Retinal pigment epithelial cell (primary cell): ENCODE measurements at regions not wholly inside any gene's neighbourhood (a gene's known extent, or its start where the extent isn't known, plus 50 kb on each side); places are given as distances from the start of the nearest gene placed in this dataset.

Experiments
- DNase-seq: peaks from one replicate; pipeline ENCODE4 v3.0.0-alpha.2; 2010; ENCODE audit warnings: low read depth
- H3K4me3 ChIP-seq: 2 replicates; pipeline ENCODE4 v1.5.1; 2011; ENCODE audit warnings: mild to moderate bottlenecking, low read length, control low read depth, moderate library complexity
- TF ChIP-seq, protein P1 (sequence below): conservative IDR thresholded peaks from 2 replicates; pipeline ENCODE4 v1.5.1; 2011; ENCODE audit warnings: low read depth, low read length, control low read depth, inconsistent platforms

DNA sequence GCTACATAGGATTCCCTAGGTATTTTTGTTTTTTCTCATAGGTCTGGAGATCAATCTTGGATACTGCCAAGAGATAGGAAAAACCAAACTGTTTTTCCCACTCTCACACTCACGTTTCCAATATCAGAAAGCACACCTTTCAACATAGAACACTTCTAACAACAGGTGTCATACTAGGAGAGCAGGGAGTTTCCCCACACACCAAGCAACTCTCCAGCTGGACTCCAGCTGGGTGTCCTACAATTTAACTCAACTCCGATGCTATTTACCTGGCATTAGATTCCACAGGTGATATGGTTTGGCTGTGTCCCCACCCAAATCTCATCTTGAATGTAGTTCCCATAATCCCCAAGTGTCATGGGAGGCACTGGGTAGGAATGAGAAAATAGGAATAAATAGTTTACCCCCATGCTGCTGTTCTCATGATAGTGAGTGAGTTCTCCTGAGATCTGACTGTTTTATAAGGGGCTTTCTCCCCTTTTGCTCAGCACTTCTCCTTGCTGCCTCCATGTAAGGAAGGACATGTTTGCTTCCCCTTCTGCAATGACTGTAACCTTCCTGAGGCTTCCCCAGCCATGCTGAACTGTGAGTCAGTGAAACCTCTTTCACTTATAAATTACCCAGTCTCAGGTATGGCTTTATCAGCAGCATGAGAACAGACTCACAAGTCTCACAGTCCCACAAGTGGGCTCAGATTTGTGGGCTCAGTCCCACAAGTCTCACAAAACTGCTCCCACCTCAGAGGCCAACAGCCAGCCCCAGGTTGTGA is 354.5 kb upstream of the THBS1 start:
- TF ChIP-seq, protein P1, sequence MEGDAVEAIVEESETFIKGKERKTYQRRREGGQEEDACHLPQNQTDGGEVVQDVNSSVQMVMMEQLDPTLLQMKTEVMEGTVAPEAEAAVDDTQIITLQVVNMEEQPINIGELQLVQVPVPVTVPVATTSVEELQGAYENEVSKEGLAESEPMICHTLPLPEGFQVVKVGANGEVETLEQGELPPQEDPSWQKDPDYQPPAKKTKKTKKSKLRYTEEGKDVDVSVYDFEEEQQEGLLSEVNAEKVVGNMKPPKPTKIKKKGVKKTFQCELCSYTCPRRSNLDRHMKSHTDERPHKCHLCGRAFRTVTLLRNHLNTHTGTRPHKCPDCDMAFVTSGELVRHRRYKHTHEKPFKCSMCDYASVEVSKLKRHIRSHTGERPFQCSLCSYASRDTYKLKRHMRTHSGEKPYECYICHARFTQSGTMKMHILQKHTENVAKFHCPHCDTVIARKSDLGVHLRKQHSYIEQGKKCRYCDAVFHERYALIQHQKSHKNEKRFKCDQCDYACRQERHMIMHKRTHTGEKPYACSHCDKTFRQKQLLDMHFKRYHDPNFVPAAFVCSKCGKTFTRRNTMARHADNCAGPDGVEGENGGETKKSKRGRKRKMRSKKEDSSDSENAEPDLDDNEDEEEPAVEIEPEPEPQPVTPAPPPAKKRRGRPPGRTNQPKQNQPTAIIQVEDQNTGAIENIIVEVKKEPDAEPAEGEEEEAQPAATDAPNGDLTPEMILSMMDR, result no peak
- H3K4me3 ChIP-seq, result no peak overlapping the region
- no peak for DNase-seq

DNA sequence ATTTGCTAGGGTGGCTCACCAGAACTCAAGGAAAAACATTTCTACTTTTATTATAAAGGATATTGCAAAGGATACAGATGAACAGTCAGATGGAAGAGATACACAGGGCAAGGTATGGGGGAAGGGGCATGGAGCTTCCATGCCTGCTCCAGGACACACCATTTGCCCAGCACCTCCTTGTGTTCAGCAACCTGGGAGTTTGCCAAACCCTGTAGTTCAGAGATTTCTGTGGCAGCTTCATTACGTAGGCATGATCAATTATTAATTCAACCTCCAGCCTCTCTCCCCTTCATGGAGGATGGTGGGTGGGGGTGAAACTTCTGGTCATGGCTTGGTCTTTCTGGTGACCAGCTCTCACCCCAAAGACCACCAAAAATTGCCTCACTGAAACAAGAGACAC is 353.9 kb upstream of the THBS1 start:
- TF ChIP-seq, protein P1, result no peak
- H3K4me3 ChIP-seq, result no peak overlapping the region
- DNase-seq, result no peak

DNA sequence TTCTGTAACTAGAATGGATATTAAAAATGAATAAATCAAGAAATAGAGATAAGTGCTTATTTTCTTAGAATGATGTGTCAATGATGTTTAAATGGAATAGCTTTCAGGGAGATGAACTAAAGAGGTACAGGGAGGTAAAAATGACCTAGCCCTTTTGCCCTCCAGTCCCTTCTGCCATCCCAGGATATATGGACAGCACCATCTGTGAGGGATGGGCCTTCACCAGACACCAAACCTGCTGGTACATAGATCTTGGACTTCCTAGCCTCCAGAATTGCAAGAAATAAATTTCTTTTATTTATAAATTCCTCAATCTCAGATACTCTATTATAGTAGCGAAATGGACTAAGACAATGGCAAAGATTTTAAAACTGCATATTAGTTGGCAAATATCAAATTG is 352.0 kb upstream of the THBS1 start:
- DNase-seq, result no peak
- H3K4me3 ChIP-seq, result no peak overlapping the region
- TF ChIP-seq, protein P1, result no peak

DNA sequence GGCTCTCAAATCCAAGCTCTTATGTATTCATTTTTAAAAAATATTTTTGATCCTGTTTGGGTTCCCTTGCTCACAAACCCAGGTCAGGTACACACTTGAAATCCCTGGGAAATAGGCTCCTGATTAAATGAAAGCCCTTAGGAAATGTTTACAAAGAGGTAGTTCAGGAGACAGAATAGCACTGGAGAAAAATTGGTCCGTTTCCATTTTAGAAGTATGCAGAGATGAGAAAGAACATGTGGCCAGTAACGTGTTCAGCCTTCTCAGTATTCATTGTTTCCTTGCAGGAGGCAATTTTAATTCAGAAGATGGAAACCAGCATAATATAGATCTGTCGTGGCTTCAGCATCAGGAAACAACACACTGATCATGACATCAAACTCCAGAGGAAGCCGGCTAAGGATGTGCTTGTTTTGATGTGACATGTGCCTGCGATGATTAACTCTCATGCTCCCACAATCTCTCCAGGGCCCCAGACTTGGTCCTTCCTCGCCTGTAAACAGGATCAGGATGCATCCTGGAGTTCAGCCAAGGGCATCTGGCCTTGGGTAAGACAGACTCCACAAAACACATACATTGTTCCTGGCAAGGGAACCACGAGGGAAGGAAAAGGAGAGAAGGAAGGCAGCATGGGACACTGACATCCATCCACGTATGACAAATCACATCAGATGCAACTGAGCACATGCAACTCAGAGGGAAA is 350.5 kb upstream of the THBS1 start:
- no peak for DNase-seq
- TF ChIP-seq, protein P1, result no peak
- no peak overlapping the region for H3K4me3 ChIP-seq

DNA sequence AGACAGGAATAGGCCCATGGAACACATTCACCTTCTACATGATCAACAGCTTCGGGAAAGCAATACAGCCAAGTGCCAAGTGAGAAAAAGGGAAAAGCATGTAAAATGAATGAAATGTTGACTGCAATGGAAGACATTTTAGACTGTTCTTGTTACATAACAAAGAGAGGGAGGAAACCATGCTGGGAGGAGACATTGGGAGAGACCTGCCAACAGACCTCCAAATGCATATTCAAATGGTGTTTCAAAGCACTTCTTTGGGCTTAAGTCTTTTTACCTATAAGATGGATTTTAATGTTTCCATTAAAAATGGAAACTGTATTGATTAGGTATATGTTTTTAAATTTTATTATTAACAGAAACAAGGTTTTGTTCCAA is 350.0 kb upstream of the THBS1 start:
- TF ChIP-seq, protein P1, result no peak
- H3K4me3 ChIP-seq, result no peak overlapping the region
- no peak for DNase-seq

- TF ChIP-seq, protein P1, result no peak
- no peak for DNase-seq
- no peak overlapping the region for H3K4me3 ChIP-seq
Observed at GRCh38 chr15:39232512-39232911, 348.4 kb upstream of the THBS1 start.
